ENCODE measurements at regions not wholly inside any gene's neighbourhood (a gene's known extent, or its start where the extent isn't known, plus 50 kb on each side); places are given as distances from the start of the nearest gene placed in this dataset.

DNA sequence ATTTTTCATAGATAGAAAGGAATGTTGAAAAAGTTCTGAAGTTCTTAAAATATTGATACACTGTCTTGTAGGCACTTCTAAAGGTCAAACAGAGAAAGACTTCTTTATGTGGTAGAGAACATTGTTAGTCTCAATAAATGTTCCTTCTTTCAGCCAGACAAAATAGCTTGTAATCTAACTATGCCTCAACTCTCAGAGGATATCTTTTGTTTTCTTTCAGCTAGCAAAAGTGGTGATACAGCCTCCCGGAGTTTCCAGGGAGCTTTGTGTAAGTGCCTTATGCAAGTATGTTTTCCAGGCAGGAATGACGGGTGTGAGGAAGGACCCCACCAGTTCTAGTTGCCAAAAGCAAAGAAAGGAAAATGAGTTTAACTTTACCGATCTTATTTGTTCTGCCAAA, 452.1 kb upstream of the ST6GAL2 start:
- no peaks in the 10 kb centered on the region for H3K27me3 Mint-ChIP-seq
- no peak for ATAC-seq
- no peak overlapping the region for H3K4me3 Mint-ChIP-seq
- H3K36me3 Mint-ChIP-seq (ENCODE audit: low read depth), result no peaks in the 10 kb centered on the region
- intact Hi-C loops (cut with DNase I, micrococcal nuclease), result no loop called here
- H3K4me1 Mint-ChIP-seq, result no peaks in the 10 kb centered on the region
- ChIA-PET CTCF (no interaction called here), POLR2A (no interaction called here)
- no peak for DNase-seq
- H3K9me3 Mint-ChIP-seq (ENCODE audit: low read depth), result peaks cover 2% of the 10 kb centered on the region
- H3K27ac Mint-ChIP-seq, result no peak overlapping the region

DNA sequence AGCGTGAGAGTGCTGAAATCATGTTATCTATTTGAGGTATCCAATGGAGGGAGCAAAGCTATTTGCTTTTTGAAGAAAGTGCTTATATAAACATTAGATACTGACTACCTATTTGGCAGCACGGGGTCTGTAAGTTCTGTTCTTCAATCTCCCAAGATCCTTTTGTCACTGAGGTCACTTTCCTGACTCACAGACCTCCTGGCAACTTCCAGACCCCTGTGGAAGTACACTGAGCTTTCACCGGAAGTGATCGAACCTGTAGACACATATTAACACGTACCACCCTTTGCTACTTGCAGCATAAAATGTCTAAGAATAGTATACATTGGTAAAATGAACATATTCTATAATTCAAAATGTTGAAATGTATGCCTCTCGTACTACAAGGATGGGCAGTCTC, 452.6 kb upstream of the ST6GAL2 start:
- intact Hi-C loops (cut with DNase I, micrococcal nuclease), result no loop called here
- CTCF ChIA-PET, result no interaction called here

DNA sequence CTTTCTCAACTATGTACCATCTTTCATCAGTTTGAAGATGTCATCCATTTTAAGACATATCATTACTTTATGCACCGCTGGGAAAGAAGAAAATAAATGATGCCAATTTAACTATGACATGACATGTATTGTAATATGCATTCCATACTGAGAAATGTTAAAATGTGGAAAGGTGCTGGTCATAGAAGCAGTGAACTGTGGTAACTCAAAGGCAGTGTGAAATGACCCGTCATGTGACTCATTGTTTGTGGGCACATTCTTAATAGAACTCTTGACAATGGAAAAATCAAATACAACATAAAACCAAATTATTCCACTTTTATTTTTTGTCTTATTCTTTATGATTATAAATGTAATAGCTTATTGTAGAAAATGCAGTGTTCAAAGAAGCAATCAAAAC, 455.0 kb upstream of the ST6GAL2 start:
- H3K27me3 Mint-ChIP-seq, result no peaks in the 10 kb centered on the region
- ChIA-PET POLR2A (no interaction called here), CTCF (no interaction called here)
- H3K9me3 Mint-ChIP-seq (ENCODE audit: low read depth), result peaks cover 2% of the 10 kb centered on the region
- no peaks in the 10 kb centered on the region for H3K4me1 Mint-ChIP-seq
- intact Hi-C loops (cut with DNase I, micrococcal nuclease), result no loop called here
- H3K36me3 Mint-ChIP-seq (ENCODE audit: low read depth), result no peaks in the 10 kb centered on the region
- no peak for ATAC-seq
- H3K27ac Mint-ChIP-seq, result no peak overlapping the region
- H3K4me3 Mint-ChIP-seq, result no peak overlapping the region
- no peak for DNase-seq

More for the DNA sequence above, 452.6 kb upstream of the ST6GAL2 start:
- Mint-ChIP-seq H3K4me3 (no peak overlapping the region), H3K9me3 (ENCODE audit: low read depth) (peaks cover 2% of the 10 kb centered on the region), H3K4me1 (no peaks in the 10 kb centered on the region), H3K27me3 (no peaks in the 10 kb centered on the region), H3K27ac (no peak overlapping the region), H3K36me3 (ENCODE audit: low read depth) (no peaks in the 10 kb centered on the region)
- POLR2A ChIA-PET, result no interaction called here
- DNase-seq (no peak), ATAC-seq (no peak)

DNA sequence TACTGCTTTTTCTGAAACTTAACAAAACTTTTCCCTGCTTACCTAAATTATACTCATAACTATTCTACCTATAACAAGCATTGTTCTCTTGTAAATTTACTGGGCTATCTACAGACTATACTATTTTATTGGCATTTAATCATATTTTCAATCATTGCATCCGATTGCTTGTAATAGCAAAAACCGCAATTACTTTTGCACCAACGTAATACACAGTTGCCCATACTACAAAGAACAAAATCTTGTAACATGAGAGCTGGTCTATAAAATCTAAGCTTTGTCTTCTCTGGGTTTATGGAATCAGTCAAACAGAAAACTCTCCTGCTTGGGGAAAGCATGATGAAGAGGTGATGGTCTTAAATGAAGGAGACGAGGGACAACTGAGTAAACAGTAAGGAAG, 463.4 kb upstream of the ST6GAL2 start:
- intact Hi-C loops (cut with DNase I, micrococcal nuclease), result no loop called here
- ChIA-PET CTCF (no interaction called here), POLR2A (no interaction called here)
- Mint-ChIP-seq H3K27me3 (no peaks in the 10 kb centered on the region), H3K4me1 (no peaks in the 10 kb centered on the region), H3K36me3 (ENCODE audit: low read depth) (no peaks in the 10 kb centered on the region), H3K4me3 (no peak overlapping the region), H3K27ac (no peak overlapping the region), H3K9me3 (ENCODE audit: low read depth) (peaks cover 2% of the 10 kb centered on the region)
- no peak for ATAC-seq
- DNase-seq, result no peak

DNA sequence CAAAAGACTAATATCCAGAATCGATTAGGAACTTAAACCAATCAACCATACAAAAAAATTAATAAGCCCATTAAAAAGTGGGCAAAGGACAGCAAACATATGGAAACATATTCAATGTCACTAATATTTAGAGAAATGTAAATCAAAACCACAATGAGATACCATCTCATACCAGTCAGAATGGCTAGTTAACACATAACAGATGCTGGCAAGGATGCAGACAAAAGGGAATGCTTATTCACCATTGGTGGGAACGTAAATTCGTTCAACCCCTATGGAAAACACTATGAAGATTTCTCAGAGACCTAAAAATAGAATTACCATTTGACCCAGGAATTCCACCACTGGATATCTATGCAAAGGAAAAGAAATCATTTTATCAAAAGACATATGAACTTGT, 468.2 kb upstream of the ST6GAL2 start:
- POLR2A ChIA-PET, result no interaction called here
- Mint-ChIP-seq H3K9me3 (ENCODE audit: low read depth) (no peaks in the 10 kb centered on the region), H3K4me1 (no peaks in the 10 kb centered on the region), H3K27me3 (no peaks in the 10 kb centered on the region), H3K4me3 (no peak overlapping the region), H3K27ac (no peak overlapping the region), H3K36me3 (ENCODE audit: low read depth) (no peaks in the 10 kb centered on the region)
- DNase-seq (no peak), ATAC-seq (no peak)
- CTCF ChIA-PET, result no interaction called here
- intact Hi-C loops (cut with DNase I, micrococcal nuclease), result no loop called here

DNA sequence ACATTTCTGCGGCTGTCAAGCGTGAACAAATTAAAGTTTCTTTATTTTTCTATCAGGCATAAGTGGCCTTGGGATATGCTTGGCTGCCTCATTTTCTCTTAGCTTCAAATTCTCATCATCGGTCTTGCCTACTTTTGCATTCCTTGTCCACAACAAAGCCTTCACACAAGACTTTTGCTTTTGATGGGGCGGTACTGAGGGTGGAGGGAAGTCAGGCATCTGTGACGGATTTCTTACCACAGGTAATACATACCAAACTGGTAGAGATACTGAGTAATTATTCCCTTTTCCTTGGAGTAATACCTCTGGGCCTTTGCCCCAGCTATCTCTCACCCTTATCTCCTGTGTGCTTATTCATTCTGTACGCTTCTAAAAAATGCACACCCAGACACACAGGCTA, 468.3 kb upstream of the RGPD4 start:
- intact Hi-C loops (cut with DNase I, micrococcal nuclease), result no loop called here
- ATAC-seq, result no peak
- Mint-ChIP-seq H3K4me3 (no peak overlapping the region), H3K27ac (no peak overlapping the region), H3K4me1 (no peaks in the 10 kb centered on the region), H3K9me3 (ENCODE audit: low read depth) (no peaks in the 10 kb centered on the region), H3K36me3 (ENCODE audit: low read depth) (no peaks in the 10 kb centered on the region), H3K27me3 (no peaks in the 10 kb centered on the region)
- no peak for DNase-seq
- CTCF ChIA-PET, result no interaction called here
- POLR2A ChIA-PET, result no interaction called here

DNA sequence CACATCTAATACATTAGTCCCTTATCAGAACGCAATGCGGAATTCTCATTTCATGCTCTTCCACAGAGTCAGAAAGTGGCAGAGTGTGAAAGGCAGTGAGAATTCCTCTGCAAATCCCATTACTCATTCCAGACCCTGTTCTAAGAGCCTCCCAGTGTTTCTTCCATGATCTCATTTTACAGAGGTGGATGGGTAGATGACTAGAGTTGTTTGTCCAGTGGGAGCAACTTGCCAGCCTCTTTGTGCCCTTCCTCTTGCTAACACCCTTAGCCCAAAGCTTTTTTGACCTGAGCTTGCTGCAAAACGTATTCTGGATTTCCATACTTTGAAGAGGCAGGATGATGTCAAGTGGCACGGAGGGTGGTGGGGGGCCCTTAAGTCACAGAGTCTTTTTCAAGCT, 467.7 kb upstream of the RGPD4 start:
- CTCF ChIA-PET, result no interaction called here

DNA sequence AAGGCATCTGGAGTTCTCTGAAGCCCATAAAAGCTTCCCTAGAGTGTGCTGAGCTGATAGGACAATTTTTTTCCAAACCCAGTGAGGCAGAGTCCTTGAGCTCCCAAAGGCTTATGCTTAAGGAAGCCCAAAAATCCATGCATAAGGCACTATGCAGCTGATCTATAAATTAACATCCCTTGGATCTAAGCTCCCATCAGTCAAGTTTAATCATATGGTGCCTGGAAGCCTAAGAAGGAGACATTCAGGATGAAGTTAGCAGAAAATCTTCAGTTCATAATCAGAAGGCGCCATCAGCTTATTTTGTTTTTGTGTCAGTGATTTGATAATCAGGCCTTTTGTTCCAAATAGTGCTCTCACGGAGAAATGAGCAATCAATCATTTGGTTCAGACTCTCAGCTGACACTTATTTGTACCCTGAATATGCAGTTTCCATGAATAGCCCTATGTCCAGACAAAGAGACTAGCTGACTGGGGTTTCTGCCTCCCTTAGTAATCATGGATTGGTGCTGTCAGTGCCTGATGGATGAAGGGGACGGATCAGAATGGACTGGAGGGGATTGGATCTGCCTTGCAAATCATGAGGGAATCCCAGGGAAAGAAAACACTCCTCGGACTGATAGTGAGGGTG, 464.8 kb upstream of the RGPD4 start:
- intact Hi-C loops (cut with DNase I, micrococcal nuclease), result no loop called here

More for the DNA sequence above, 467.7 kb upstream of the RGPD4 start:
- intact Hi-C loops (cut with DNase I, micrococcal nuclease), result no loop called here
- Mint-ChIP-seq H3K36me3 (ENCODE audit: low read depth) (no peaks in the 10 kb centered on the region), H3K27me3 (no peaks in the 10 kb centered on the region), H3K4me1 (no peaks in the 10 kb centered on the region), H3K27ac (no peak overlapping the region), H3K9me3 (ENCODE audit: low read depth) (peaks cover 2% of the 10 kb centered on the region), H3K4me3 (no peak overlapping the region)
- ATAC-seq (no peak), DNase-seq (no peak)
- POLR2A ChIA-PET, result no interaction called here

DNA sequence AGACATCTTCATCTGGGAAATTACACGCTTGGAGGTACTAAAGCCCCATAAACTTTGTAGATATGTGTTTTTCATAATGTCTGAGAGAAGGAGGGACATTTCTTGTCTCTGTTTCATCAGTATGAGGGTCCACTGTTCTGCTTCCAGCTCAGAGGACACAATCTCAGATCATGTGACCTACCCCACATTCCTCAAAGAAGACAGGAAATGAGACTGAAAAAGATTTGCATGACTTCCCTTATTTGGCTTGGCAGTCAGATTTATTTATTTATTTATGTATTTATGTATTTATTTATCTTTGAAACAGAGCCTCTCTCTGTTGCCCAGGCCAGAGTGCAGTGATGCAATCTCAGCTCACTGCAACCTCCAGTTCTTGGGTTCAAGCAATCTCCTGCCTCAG, 463.7 kb upstream of the RGPD4 start:
- Mint-ChIP-seq H3K9me3 (ENCODE audit: low read depth) (peaks cover 3% of the 10 kb centered on the region), H3K4me3 (no peak overlapping the region), H3K27ac (no peak overlapping the region), H3K27me3 (no peaks in the 10 kb centered on the region), H3K36me3 (ENCODE audit: low read depth) (no peaks in the 10 kb centered on the region), H3K4me1 (no peaks in the 10 kb centered on the region)
- ATAC-seq (no peak), DNase-seq (no peak)
- ChIA-PET CTCF (no interaction called here), POLR2A (no interaction called here)
- intact Hi-C loops (cut with DNase I, micrococcal nuclease), result no loop called here

More for the DNA sequence above, 464.8 kb upstream of the RGPD4 start:
- Mint-ChIP-seq H3K4me3 (no peak overlapping the region), H3K36me3 (ENCODE audit: low read depth) (no peaks in the 10 kb centered on the region), H3K4me1 (no peaks in the 10 kb centered on the region), H3K27ac (no peak overlapping the region), H3K27me3 (no peaks in the 10 kb centered on the region), H3K9me3 (ENCODE audit: low read depth) (peaks cover 3% of the 10 kb centered on the region)
- CTCF ChIA-PET, result no interaction called here
- ATAC-seq (no peak), DNase-seq (no peak)
- POLR2A ChIA-PET, result no interaction called here

DNA sequence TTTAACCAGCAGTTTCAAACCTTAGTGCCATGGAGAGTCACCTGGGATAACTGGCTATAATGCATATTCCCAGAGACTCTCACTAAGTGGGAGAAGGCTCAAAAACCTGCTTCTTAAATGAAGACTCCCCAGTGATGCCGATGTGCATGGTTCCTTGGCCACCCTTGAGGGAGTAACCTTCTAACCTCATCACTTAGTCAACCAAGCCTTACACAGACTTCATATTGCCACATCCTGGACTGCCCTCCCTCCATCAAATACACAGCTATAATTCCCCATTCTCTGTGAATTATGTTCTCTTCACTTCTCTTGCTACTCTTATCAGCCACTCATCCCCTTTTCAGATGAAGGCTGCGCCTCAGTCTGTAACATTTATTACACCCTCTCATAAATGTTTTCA, 462.9 kb upstream of the RGPD4 start:
- no peak overlapping the region for H3K27ac Mint-ChIP-seq
- ChIA-PET POLR2A (no interaction called here), CTCF (no interaction called here)
- intact Hi-C loops (cut with DNase I, micrococcal nuclease), result no loop called here
- H3K4me3 Mint-ChIP-seq, result no peak overlapping the region
- no peaks in the 10 kb centered on the region for H3K36me3 Mint-ChIP-seq (ENCODE audit: low read depth)
- no peaks in the 10 kb centered on the region for H3K4me1 Mint-ChIP-seq
- peaks cover 3% of the 10 kb centered on the region for H3K9me3 Mint-ChIP-seq (ENCODE audit: low read depth)
- no peaks in the 10 kb centered on the region for H3K27me3 Mint-ChIP-seq
- DNase-seq (no peak), ATAC-seq (no peak)

DNA sequence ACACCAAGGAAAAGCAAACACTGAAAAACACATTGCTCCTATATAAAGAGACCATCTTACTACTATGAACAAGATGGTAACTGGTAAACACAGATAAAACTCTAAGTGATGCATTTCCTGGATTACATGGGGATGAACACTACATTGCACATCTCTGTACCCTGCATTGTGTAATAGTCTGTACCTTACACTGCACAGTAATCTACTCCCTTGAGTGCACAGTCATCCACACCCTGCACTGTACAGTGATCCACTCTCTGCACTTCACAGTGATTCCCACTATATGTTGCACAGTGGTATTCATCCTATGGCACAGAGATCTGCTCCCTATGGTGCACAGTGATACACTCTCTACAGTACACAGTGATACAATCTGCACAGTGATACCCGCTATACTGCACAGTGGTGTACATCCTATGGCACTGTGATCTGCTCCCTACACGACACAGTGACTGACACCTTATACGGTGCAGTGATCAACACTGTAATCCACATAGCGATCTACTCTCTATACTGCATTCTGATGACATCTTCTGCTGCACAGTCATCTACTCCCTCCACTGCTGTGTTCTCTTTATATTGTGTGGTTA, 462.2 kb upstream of the RGPD4 start:
- POLR2A ChIA-PET, result no interaction called here
- Mint-ChIP-seq H3K4me3 (no peak overlapping the region), H3K27me3 (no peaks in the 10 kb centered on the region), H3K27ac (no peak overlapping the region), H3K4me1 (no peaks in the 10 kb centered on the region), H3K36me3 (ENCODE audit: low read depth) (no peaks in the 10 kb centered on the region), H3K9me3 (ENCODE audit: low read depth) (peaks cover 3% of the 10 kb centered on the region)
- CTCF ChIA-PET, result no interaction called here
- intact Hi-C loops (cut with DNase I, micrococcal nuclease), result no loop called here
- no peak for ATAC-seq
- no peak for DNase-seq

DNA sequence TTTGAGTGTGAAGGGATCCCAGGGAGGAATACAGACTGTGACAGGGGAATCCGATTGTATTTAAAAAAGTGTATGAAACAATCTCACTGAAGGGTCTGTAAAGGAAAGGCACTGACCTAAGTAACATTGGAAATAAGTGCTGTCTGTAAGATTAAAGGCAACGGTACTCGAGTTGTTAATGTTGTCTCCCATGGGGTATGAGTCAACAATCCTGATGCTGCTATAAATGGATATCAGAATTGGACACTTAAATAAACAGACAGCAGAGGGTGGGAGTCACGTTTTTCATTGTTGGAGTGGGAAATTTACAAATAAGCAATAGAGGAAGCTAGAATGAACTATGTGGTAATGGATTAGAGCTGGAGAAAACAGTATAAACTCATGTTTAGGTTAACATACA, 452.4 kb upstream of the RGPD4 start:
- Mint-ChIP-seq H3K9me3 (ENCODE audit: low read depth) (peaks cover 7% of the 10 kb centered on the region), H3K27me3 (no peaks in the 10 kb centered on the region), H3K4me1 (no peaks in the 10 kb centered on the region), H3K27ac (no peak overlapping the region), H3K36me3 (ENCODE audit: low read depth) (no peaks in the 10 kb centered on the region), H3K4me3 (no peak overlapping the region)
- ATAC-seq, result no peak
- intact Hi-C loops (cut with DNase I, micrococcal nuclease), result no loop called here
- CTCF ChIA-PET, result no interaction called here
- DNase-seq, result no peak
- POLR2A ChIA-PET, result no interaction called here

DNA sequence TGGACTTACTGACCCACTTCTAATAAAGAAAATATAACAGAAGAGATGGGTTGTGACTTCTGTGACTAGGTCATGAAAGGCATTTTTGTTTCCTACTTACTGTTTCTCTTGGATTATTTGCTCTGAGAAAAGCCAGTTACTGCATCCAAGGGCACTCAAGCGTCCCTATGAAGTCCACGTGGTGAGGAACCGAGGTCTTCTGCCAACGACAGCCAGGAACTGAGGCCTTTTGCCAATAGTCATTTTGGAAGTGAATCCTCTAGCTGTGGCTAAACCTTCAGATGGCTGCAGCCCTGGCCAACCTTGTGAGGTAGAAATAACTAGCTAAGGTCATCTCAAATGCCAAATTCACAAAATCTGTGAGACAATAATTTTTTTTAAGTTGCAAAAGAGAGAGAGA, 449.8 kb upstream of the RGPD4 start:
- no peak for DNase-seq
- ChIA-PET POLR2A (no interaction called here), CTCF (no interaction called here)
- no peak overlapping the region for H3K27ac Mint-ChIP-seq
- peaks cover 2% of the 10 kb centered on the region for H3K9me3 Mint-ChIP-seq (ENCODE audit: low read depth)
- no peaks in the 10 kb centered on the region for H3K27me3 Mint-ChIP-seq
- no peak for ATAC-seq
- H3K36me3 Mint-ChIP-seq (ENCODE audit: low read depth), result no peaks in the 10 kb centered on the region
- no peaks in the 10 kb centered on the region for H3K4me1 Mint-ChIP-seq
- no peak overlapping the region for H3K4me3 Mint-ChIP-seq
- intact Hi-C loops (cut with DNase I, micrococcal nuclease), result no loop called here
